ENCODE measurements at regions not wholly inside any gene's neighbourhood (a gene's known extent, or its start where the extent isn't known, plus 50 kb on each side); places are given as distances from the start of the nearest gene placed in this dataset.

GRCh38 chr1:58149271-58149812 is 397.2 kb downstream of the OMA1 start:
- DNase-seq = no peak

DNA sequence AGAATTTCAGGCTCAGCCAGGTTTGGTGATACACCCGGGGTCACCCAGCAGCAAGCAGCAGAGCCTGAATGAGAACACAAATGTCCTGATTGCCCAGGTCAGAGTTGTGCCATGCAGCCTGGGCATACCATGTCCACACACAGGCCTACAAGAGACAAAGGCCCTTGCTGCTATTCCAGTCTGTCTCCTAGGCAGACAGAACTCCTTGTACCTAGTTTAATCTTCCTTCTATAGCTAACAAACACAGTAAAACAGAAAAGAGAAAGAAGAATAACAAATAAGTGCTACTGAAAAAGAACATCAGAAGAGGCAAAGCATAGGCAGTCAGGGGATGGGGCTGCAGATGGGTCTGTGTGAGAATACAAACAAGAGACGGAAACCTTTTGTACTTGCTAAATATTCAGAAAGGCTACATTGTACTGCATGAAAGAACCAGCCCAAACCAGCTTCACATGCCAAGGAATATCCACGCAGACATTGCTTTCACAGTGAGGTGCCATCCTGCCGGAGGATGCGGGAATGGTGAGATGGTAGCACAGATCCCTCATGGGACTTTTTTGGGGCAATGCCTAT is 401.7 kb downstream of the OMA1 start:
- no peak for DNase-seq

DNA sequence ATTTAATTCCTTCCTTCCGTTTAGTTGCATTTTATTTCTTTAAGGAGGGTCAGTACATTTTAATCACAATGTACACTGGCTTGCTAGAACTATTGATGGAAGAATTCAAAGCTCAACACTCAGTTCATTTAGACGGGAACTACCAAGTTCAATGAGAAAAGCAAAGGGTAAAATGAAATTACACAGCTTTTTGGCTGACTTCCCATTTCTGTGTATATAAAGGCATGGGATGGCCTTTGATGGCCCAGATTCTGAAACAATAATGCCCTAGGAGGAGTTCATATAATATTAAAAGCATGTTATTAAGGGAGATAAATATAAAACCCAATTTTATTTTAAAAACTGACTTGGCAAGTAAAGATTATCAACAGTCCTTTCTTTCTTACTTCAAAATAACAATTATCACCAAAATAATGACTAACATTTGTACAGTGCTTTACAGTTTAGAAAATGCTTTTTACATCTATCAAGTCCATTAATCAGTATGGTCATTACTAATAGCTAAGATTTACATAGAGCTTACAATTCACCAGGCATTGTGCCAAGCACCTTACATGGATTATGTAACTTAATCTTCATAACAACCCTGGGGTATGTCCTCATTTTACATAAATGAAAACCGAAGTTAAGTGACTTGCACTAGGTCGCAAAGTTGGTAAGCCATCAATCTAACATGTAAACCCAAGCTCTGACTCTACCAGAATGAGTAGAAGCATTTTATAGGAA is 402.4 kb downstream of the OMA1 start:
- no peak for DNase-seq

DNA sequence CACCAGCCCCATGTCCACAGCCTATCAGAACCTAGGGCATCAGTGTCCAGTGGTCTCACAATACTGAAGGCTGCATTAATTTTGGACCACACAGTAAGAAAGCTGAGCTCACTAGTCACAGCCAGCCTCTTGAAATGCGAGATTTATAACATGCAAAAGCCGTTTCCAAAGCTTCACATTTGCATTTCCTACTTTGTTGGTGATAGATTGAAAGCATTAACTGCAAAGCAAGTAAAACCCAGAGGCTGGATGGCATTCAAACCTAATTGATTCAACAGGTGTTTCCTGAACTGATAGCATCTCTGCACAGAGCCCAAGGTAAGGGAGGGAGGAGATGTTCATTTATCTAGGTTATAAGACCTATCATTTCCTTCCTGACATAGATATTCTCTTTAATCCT is 410.1 kb downstream of the OMA1 start:
- DNase-seq = no peak

GRCh38 chr1:58135821-58136321 is 410.7 kb downstream of the OMA1 start:
- DNase-seq = no peak

DNA sequence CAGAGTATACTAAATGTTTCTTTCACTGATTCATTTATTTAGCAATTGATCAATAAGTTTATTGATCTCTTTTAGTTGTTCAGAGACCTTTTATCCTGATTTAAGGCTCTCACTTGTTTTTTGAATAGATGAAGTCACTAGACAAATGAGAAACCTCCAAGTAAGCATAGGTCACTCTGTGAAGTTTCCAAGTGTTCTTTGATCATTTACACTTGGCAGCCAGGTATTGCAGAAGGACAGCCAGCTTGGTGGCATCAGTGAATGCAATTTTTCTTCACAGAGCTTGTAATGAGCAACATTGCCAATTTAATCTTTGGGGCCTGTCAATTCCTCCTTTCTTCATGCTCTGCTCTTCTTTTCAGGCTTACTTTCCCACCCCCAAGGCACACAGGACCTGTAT is 413.0 kb downstream of the OMA1 start:
- no peak for DNase-seq

GRCh38 chr1:58123051-58123450 is 423.5 kb downstream of the OMA1 start:
- DNase-seq = no peak

DNA sequence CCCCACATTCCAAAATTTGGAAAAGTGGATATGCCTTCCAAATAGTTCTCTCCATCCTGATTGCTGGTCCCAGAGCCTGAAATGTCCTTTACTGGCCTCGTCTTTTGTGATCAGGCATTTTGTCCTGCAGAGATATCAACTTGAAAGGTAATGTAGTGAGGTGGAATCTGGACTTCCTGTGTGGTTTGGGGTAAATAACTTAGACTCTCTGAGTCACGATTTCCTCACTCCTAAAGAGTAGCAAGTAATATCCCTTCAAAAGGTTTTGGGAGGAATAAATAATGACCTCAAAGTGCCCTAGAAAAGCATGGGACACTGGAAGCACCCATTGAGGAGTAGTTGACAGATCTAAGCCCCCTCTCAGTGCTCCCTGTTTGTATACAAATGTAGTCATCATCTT is 426.6 kb downstream of the OMA1 start:
- no peak for DNase-seq

DNA sequence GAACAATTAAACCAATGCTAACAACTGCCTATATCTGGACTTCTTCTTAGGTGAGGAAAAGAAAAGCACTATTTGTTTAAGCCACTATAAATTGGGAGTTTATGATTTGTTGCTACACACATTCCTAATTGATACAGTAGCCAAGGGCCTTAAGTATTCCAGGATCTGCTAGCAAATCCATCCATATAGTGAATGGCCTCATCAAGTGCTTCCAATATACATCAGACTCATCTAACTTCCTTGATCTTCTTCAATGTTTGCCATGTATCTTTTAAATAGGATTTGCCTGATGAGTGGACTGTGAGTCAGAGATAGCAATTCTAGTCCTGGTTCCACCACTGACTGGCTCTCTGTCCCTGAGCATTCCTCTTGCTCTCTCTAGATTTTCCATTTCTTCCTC is 430.2 kb downstream of the OMA1 start:
- no peak for DNase-seq

DNA sequence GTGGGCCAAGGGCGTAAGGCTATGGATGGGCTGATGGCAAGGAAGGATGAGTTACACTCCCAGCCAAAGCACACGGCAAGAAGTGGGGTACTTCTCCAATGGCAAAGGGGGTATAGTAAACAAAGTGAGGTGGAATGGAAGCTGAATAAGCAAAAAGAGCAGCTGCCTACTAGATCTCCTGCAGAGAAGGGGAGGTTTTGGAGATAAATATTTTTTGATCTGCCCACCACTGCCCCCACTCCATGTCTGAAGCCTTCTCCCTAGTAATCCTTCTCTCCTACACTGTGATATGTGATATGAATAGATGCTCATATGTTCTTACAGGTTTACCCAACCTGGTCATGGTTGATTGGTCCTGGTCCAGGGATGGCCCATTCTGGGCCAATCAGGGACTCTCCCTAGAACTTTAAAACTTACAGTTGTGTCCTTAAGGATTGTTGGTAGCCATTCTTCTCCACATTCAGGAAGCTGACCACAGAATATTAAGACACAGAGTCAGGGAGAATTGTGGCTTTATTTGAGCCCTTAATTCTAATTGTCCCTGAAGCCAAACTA is 436.8 kb downstream of the OMA1 start:
- DNase-seq = no peak

DNA sequence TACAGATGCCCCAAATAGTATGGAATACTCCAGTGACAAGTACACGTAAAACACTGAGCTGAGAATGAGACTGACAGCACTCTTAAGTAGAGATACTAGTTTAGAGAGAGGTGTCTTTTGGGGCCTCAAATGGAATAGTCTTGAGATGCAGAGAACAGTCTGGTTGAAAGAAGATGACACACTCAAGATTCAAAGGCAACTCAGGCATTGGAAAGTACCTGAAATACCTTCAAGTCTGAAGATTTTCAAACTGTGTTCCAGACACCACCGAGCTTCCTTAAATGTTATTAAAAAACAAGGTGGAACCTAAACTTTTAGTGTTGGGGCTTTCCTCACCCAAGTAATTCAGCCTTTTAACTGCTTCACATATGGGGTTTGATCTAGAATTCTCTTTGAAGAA is 437.7 kb downstream of the OMA1 start:
- no peak for DNase-seq

GRCh38 chr1:58107943-58108342 is 438.6 kb downstream of the OMA1 start:
- no peak for DNase-seq

GRCh38 chr1:58104960-58105359 is 441.6 kb downstream of the OMA1 start:
- DNase-seq = no peak

DNA sequence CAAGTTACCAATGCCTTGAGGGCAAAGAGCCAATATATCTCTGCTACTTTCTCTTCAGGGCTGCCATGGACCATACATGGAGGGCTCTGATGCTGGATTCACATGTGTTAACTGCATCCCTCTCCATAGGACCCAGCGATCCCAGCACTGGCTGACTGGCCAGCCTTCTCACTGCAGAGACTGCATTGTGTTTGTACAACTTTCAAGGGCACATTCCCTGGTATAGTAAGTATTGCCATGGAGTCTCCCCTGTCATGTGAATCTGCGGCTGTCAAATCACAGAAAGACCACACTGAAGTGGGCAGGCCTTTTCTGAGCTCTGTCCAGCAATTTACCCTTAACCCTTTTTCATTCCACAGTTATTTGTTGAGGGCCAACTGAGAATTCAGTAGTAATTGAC is 449.8 kb downstream of the OMA1 start:
- DNase-seq = no peak

GRCh38 chr1:58095183-58095582 is 451.3 kb downstream of the OMA1 start:
- no peak for DNase-seq

DNA sequence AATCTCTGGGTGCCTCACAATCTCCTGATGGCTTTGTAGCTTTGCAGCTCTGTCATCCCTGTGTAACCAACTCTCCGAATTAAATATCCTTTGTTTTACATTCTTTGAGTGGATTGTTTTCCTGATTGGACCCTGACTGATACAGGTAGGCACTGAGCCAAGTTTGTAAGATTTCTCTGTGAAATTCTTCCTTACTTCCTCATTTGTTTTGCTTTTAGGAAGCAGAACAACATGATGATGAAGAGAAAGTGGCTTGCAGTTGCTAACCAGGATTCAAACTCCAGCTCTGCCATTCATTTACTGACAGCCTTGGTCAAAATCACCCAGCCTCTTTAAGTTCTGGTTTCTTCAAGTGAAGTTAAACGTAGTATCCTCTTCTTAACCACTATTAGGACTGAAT is 452.3 kb downstream of the OMA1 start:
- DNase-seq = no peak

- no peak for DNase-seq
Observed at GRCh38 chr1:58090640-58091039, 455.9 kb downstream of the OMA1 start.

- DNase-seq = peak in 2 of 51 donors; percentile 2 to 22
Observed at GRCh38 chr1:58089898-58090534, 456.5 kb downstream of the OMA1 start.

GRCh38 chr1:58084266-58084665 is 462.3 kb downstream of the OMA1 start:
- no peak for DNase-seq

DNA sequence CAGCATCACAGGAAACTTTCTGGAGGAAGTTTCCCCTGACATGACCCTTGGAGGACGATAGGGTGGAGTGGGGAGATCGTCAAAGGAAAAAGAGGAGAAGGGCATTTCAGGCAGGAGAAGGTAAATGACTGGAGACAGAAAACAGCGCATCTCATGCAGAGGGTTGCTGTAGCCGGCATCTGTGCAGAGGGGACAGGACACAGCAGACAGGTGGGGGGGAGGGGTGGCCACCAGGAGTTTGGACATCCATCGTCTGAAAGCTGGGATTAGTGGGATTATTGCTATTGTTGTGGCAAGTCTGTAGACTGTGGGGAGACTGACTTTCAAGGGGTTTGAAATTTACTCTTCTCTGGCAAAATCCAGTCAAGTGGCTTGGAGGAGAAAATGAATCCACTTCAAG is 463.9 kb downstream of the OMA1 start:
- DNase-seq = no peak

GRCh38 chr1:58076258-58076657 is 470.3 kb downstream of the OMA1 start:
- DNase-seq = no peak

GRCh38 chr1:58075188-58075578 is 471.3 kb downstream of the OMA1 start:
- no peak for DNase-seq
